K562 (cell line): ENCODE measurements at regions not wholly inside any gene's neighbourhood (a gene's known extent, or its start where the extent isn't known, plus 50 kb on each side); places are given as distances from the start of the nearest gene placed in this dataset.

ENCODE experiments used
- ATAC-seq: fragments of 200-7000 bp; cut with Tn5 transposase; 3 replicates; pipeline ENCODE4 v1.9.1; 2020; ENCODE audit warnings: moderate library complexity
- BruUV-seq: library from RNA; stranded (reverse); fragments of 400-500 nt; replicated peaks from 2 replicates; lab custom pipeline; 2021; lab: Mats Ljungman, UMichigan
- CTCF ChIA-PET: fragments of 300-600 bp; formaldehyde crosslinking; extraction: SDS; loops from one replicate; lab custom pipeline; 2021; ENCODE audit warnings: low intra/inter-chr PET ratio; lab: Yijun Ruan, JAX
- POLR2A ChIA-PET: fragments of 300-600, 350-650 bp; sonication (Branson Sonifier 250); formaldehyde crosslinking; extraction: SDS; loops from one replicate; lab custom pipeline; 2021; ENCODE audit warnings: antibody characterized with exemption, inconsistent platforms; lab: Yijun Ruan, JAX
- DNase-seq, 4 experiments: peaks; one replicate each; pipeline versions ENCODE4 v3.0.0 to v3.0.0-alpha.2; 2011 to 2018; ENCODE audit warnings: low spot score in 3 of 4, mixed read lengths in 3 of 4; ENCODE audit errors: extremely low read depth in 1 of 4
- FAIRE-seq: peaks from 2 replicates; lab custom pipeline; 2011; peaks lifted over from hg19 to GRCh38; lab: Jason Lieb, UNC
- H2AFZ ChIP-seq: 2 replicates; pipeline ENCODE4 v1.6.0; 2011; ENCODE audit warnings: low read depth, low read length, control low read depth, inconsistent platforms
- H3K27ac ChIP-seq: fragments of 200-600 bp; 3 replicates; pipeline ENCODE4 v1.8.0; 2011; ENCODE audit warnings: low read depth, mild to moderate bottlenecking, control low read depth, inconsistent platforms, low read length, moderate library complexity, mixed read lengths; ENCODE audit errors: extremely low read depth
- H3K27me3 ChIP-seq, 2 experiments: fragments of 300-600 bp in 1 of 2; 2 replicates in 1 of 2; 3 replicates in 1 of 2; pipeline versions ENCODE4 v1.6.0 to v1.8.0; 2011; ENCODE audit warnings: inconsistent platforms in 2 of 2, low read length in 2 of 2, mild to moderate bottlenecking in 1 of 2, mixed read lengths in 1 of 2, moderate library complexity in 1 of 2; ENCODE audit not compliant: control insufficient read depth in 2 of 2, insufficient read depth in 2 of 2
- H3K36me3 ChIP-seq: fragments of 300-600 bp; 3 replicates; pipeline ENCODE4 v1.8.0; 2011; ENCODE audit warnings: mild to moderate bottlenecking, low read length, inconsistent platforms; ENCODE audit not compliant: control insufficient read depth, insufficient read depth
- H3K4me1 ChIP-seq, 2 experiments: fragments of 200-600 bp in 1 of 2; replicated peaks in 1 of 2; 2 replicates in 1 of 2; 3 replicates in 1 of 2; pipeline versions ENCODE4 v1.5.1 to v1.8.0; 2011; ENCODE audit warnings: inconsistent platforms in 2 of 2, low read length in 2 of 2, mild to moderate bottlenecking in 1 of 2, mixed read lengths in 1 of 2, moderate library complexity in 1 of 2; ENCODE audit not compliant: control insufficient read depth in 2 of 2, insufficient read depth in 2 of 2
- H3K4me2 ChIP-seq: 2 replicates; pipeline ENCODE4 v1.6.1; 2011; ENCODE audit warnings: low read length, control low read depth, inconsistent platforms, mixed read lengths; ENCODE audit not compliant: insufficient read depth
- H3K4me3 ChIP-seq: fragments of 200-600 bp; sonication (generic), shearing (Covaris generic); 2 replicates; pipeline ENCODE4 v1.5.1; 2016; ENCODE audit warnings: control low read depth, inconsistent platforms
- H3K79me2 ChIP-seq: fragments of 200-600 bp; 3 replicates; pipeline ENCODE4 v1.8.0; 2011; ENCODE audit warnings: low read length, inconsistent platforms; ENCODE audit not compliant: control insufficient read depth, insufficient read depth
- H3K9ac ChIP-seq, 2 experiments: 2 replicates each; pipeline versions ENCODE4 v1.6.0 to v1.6.1; 2011; ENCODE audit warnings: low read depth in 2 of 2, low read length in 2 of 2, control low read depth in 1 of 2, inconsistent platforms in 1 of 2, mild to moderate bottlenecking in 1 of 2, mixed read lengths in 1 of 2; ENCODE audit not compliant: insufficient read depth in 1 of 2
- H3K9me1 ChIP-seq: one replicate; pipeline ENCODE4 v1.6.0; 2011; ENCODE audit warnings: inconsistent platforms, mild to moderate bottlenecking, low read length, moderate library complexity; ENCODE audit not compliant: control insufficient read depth, insufficient read depth
- H3K9me3 ChIP-seq: replicated peaks from 2 replicates; pipeline ENCODE4 v1.5.1; 2011; ENCODE audit warnings: low read depth, low read length, inconsistent platforms; ENCODE audit not compliant: control insufficient read depth, insufficient read depth
- H4K20me1 ChIP-seq: replicated peaks from 2 replicates; pipeline ENCODE4 v1.6.1; 2011; ENCODE audit warnings: low read length, inconsistent platforms, mixed read lengths; ENCODE audit not compliant: control insufficient read depth, insufficient read depth
- ADNP ChIP-seq: fragments of 200-800 bp; sonication (Bioruptor generic); IDR thresholded peaks from 2 replicates; pipeline ENCODE4 v1.6.1; 2016; ENCODE audit warnings: missing genetic modification characterization, missing compliant biosample characterization
- ARID4B ChIP-seq: sonication (generic); formaldehyde crosslinking; IDR thresholded peaks from 2 replicates; pipeline ENCODE4 v1.8.0; 2022; ENCODE audit warnings: mild to moderate bottlenecking, missing genetic modification reagents
- BCOR ChIP-seq: fragments of 450-650 bp; IDR thresholded peaks from 2 replicates; pipeline ENCODE4 v1.6.1; 2016
- CBX1 ChIP-seq: sonication (generic); IDR thresholded peaks from 2 replicates; pipeline ENCODE4 v1.6.1; 2016; ENCODE audit warnings: antibody characterized with exemption, low read depth, mild to moderate bottlenecking
- KDM1A ChIP-seq, 2 experiments: fragments of 450-650 bp; IDR thresholded peaks; 2 replicates each; pipeline ENCODE4 v1.6.1; 2016; ENCODE audit warnings: mild to moderate bottlenecking in 2 of 2
- RBFOX2 ChIP-seq: fragments of 200-400 bp; formaldehyde crosslinking; IDR thresholded peaks from 2 replicates; pipeline ENCODE4 v1.6.1; 2017; ENCODE audit warnings: low read depth, mild to moderate bottlenecking, low read length, moderate library complexity
- RBM25 ChIP-seq: fragments of 200-400 bp; formaldehyde crosslinking; IDR thresholded peaks from 2 replicates; pipeline ENCODE4 v1.6.1; 2018; ENCODE audit warnings: low read length, low read depth, moderate library complexity; ENCODE audit not compliant: severe bottlenecking
- RCOR1 ChIP-seq, 2 experiments: IDR thresholded peaks; 2 replicates each; pipeline ENCODE4 v1.6.1; 2012; ENCODE audit warnings: low read depth in 2 of 2, low read length in 2 of 2, borderline replicate concordance in 1 of 2, improper control_type of control experiment in 1 of 2
- TCF7 ChIP-seq: sonication (generic); IDR thresholded peaks from 2 replicates; pipeline ENCODE4 v1.6.1; 2016; ENCODE audit warnings: antibody characterized with exemption, borderline replicate concordance
- TCF7L2 ChIP-seq: fragments of 150-350 bp; IDR thresholded peaks from 2 replicates; pipeline ENCODE4 v1.6.1; 2016; ENCODE audit warnings: low read depth, mild to moderate bottlenecking, low read length, moderate library complexity
- WGBS: fragments of 100-300 bp; shearing (Covaris generic); methylation state at CpG from one replicate; pipeline ENCODE4 v1.1.6; 2016; ENCODE audit warnings: low coverage, mixed read lengths; ENCODE audit not compliant: insufficient coverage; ENCODE audit errors: missing lambda C conversion rate; 5-methylcytosine and 5-hydroxymethylcytosine counted together
- in situ Hi-C: fragments of 300-500 bp; cut with MboI; formaldehyde crosslinking; loops from 4 replicates; pipeline ENCODE4 v1.15.0; 2018; ENCODE audit warnings: inconsistent platforms, mixed read lengths
- intact Hi-C: fragments of 100-400 bp; cut with micrococcal nuclease; formaldehyde crosslinking; loops from 2 replicates; pipeline ENCODE4 v1.14.2; 2022

DNA sequence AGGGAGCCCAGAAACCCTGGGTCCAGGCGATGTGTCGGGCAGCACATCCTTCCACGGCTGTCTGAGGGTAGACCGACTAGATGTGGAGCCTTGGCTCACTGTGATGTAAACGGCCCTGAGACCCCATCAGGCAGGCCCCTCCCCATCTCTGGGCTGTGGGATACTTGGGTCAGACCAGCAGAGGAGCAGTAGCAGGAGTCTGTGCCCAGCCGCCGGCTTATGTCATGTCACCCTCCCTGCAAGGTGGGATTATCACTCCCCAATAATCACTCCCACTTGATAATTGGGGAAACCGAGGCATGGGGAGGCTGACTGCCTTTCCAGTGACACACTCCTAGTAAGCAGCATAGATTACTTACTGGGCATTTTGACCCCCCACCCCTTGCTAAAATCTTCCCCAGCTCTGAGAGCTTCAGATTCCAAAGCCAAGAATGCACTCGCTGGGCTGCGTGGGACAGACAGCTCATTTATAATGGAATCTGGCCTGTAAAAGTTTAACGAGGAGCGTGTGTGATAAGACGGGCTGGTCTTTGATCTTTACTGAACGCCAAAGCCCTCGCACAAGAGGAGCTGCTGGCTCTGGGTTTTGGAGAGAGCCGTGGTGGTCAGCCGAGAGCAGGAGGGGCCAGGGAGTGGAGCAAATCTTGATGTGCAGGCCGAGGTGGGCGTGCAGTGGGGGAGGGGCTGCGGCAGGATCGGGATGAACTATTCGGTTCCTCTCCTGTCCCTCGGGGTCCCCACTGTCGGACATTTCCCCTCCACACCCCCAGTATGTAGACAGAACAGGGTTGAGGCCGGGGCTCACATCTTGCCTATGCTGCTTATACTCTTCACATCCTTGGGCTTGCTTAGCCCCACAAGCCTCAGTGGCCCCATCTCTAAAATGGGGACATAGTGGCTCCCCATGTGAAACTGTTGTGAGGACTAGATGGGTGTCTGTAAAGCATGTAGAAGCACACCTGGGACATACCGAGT lies 200.0 kb downstream of the GLI2 start:
- Histone ChIP-seq H3K4me1 (peaks cover 29 to 39% of the 10 kb centered on the region in 2 experiments), H3K9me1 (no peaks in the 10 kb centered on the region), H3K4me3 (no peak overlapping the region), H3K27me3 (peaks cover 0 to 14% of the 10 kb centered on the region in 2 experiments; a peak in 3 of 5 replicates), H3K79me2 (no peaks in the 10 kb centered on the region), H3K9me3 (no peaks in the 10 kb centered on the region), H2AFZ (no peak overlapping the region), H3K27ac (no peak overlapping the region), H4K20me1 (no peaks in the 10 kb centered on the region; the same call in 1 of the 2 replicates), H3K36me3 (no peaks in the 10 kb centered on the region), H3K4me2 (no peak overlapping the region), H3K9ac (0 out of 4 replicates have a peak overlapping the region, but pooled peaks of 1 of the 2 experiments have one; percentile 3)
- in situ Hi-C loops (no loop called here), intact Hi-C loops (no loop called here)
- no peak for DNase-seq
- WGBS: 40% methylated on average over 25 of the region's 26 CpGs
- FAIRE-seq: no peak
- peak; percentile 23 to 27; a peak in 1 of 4 replicates for TF ChIP-seq KDM1A (IDR thresholded peaks at IDR 0.05)
- peak; percentile 94 for TF ChIP-seq RBM25
- TF ChIP-seq ARID4B (CRISPR knock-in tag): no peak
- peak; percentile 82 for TF ChIP-seq BCOR
- peak; percentile 55; the same call in 1 of the 2 replicates for TF ChIP-seq TCF7
- peak; percentile 44; the same call in 1 of the 2 replicates for TF ChIP-seq CBX1
- TF ChIP-seq RCOR1 (IDR thresholded peaks at IDR 0.05; ENCODE audit: borderline replicate concordance in 1 of 2, low read depth in 2 of 2, low read length in 2 of 2): 0 out of 4 replicates have a peak, but pooled peaks of 1 of the 2 experiments have one; percentile 24
- peak; percentile 20; the same call in 1 of the 2 replicates for TF ChIP-seq TCF7L2
- TF ChIP-seq ADNP (tag): peak; percentile 88
- no peak for TF ChIP-seq RBFOX2
- BruUV-seq: no TSS peak
- POLR2A ChIA-PET: interaction anchor here (0.6 to 1.1 kb wide), 2 partner anchors 133 to 140 kb away, joined by 3 read pairs; no protein-coding TSS in a partner anchor
- CTCF ChIA-PET: no interaction called here
- no peak for ATAC-seq
